HG03575 (cell line): ENCODE measurements at regions not wholly inside any gene's neighbourhood (a gene's known extent, or its start where the extent isn't known, plus 50 kb on each side); places are given as distances from the start of the nearest gene placed in this dataset.
"Not testable (repeated sequence)": the region's sequence is repeated elsewhere in the genome, so short reads cannot be mapped to it uniquely, and the experiment has no call there.

Source experiments
- ATAC-seq: cut with Tn5 transposase; IDR thresholded peaks from one replicate; pipeline ENCODE4 v1.9.1; 2021; ENCODE audit not compliant: unreplicated experiment, insufficient number of reproducible peaks, low FRiP score; ENCODE audit errors: extremely low read depth

- no peak for ATAC-seq
Observed at GRCh38 chr2:221961561-221961960, 337.2 kb downstream of the PAX3 start.

GRCh38 chr2:221958224-221958623 is 340.6 kb downstream of the PAX3 start:
- no peak for ATAC-seq

GRCh38 chr2:221948076-221948475 is 350.7 kb downstream of the PAX3 start:
- no peak for ATAC-seq

- not testable (repeated sequence) for ATAC-seq
Observed at GRCh38 chr2:221944452-221944851, 354.3 kb downstream of the PAX3 start.

- no peak for ATAC-seq
Observed at GRCh38 chr2:221943076-221943810, 355.6 kb downstream of the PAX3 start.

GRCh38 chr2:221931251-221931991 is 359.3 kb upstream of the EPHA4 start:
- ATAC-seq: no peak

GRCh38 chr2:221929259-221929658 is 357.2 kb upstream of the EPHA4 start:
- no peak for ATAC-seq

GRCh38 chr2:221926327-221926726 is 354.2 kb upstream of the EPHA4 start:
- no peak for ATAC-seq

- ATAC-seq: no peak
Observed at GRCh38 chr2:221924576-221924975, 352.5 kb upstream of the EPHA4 start.

- ATAC-seq: no peak
Observed at GRCh38 chr2:221915926-221916325, 343.8 kb upstream of the EPHA4 start.

- no peak for ATAC-seq
Observed at GRCh38 chr2:221914334-221914880, 342.3 kb upstream of the EPHA4 start.

GRCh38 chr2:221911890-221912289 is 339.8 kb upstream of the EPHA4 start:
- ATAC-seq: no peak

GRCh38 chr2:221911321-221911720 is 339.2 kb upstream of the EPHA4 start:
- ATAC-seq: no peak

GRCh38 chr2:221908518-221908917 is 336.4 kb upstream of the EPHA4 start:
- no peak for ATAC-seq

GRCh38 chr2:221897718-221898117 is 325.6 kb upstream of the EPHA4 start:
- ATAC-seq: no peak

GRCh38 chr2:221896505-221897151 is 324.5 kb upstream of the EPHA4 start:
- no peak for ATAC-seq

- no peak for ATAC-seq
Observed at GRCh38 chr2:221895366-221896121, 323.4 kb upstream of the EPHA4 start.

GRCh38 chr2:221893501-221893900 is 321.4 kb upstream of the EPHA4 start:
- ATAC-seq: no peak

GRCh38 chr2:221892006-221892405 is 319.9 kb upstream of the EPHA4 start:
- ATAC-seq: not testable (repeated sequence)
